Ureter (tissue), 1 donor: ENCODE measurements at regions not wholly inside any gene's neighbourhood (a gene's known extent, or its start where the extent isn't known, plus 50 kb on each side); places are given as distances from the start of the nearest gene placed in this dataset.

ENCODE experiments used
- DNase-seq: peaks from one replicate; pipeline ENCODE4 v3.0.0-alpha.2; 2020; ENCODE audit warnings: low spot score
- donor health status: DM: yes; HTN: yes; CAD: no.

GRCh38 chr1:47627471-47628370 is 189.9 kb downstream of the FOXD2 start:
- DNase-seq = no peak

- DNase-seq = peak; percentile 7
Measured at GRCh38 chr1:47629201-47629600, 191.4 kb downstream of the FOXD2 start.

- no peak for DNase-seq
Measured at GRCh38 chr1:47630346-47630745, 192.5 kb downstream of the FOXD2 start.

- no peak for DNase-seq
Measured at GRCh38 chr1:47631411-47631995, 193.7 kb downstream of the FOXD2 start.

GRCh38 chr1:47635111-47635510 is 197.3 kb downstream of the FOXD2 start:
- DNase-seq = no peak

GRCh38 chr1:47635597-47635996 is 197.8 kb downstream of the FOXD2 start:
- no peak for DNase-seq

- DNase-seq = no peak
Measured at GRCh38 chr1:47637111-47637685, 199.4 kb downstream of the FOXD2 start.

GRCh38 chr1:47638240-47638639 is 200.4 kb downstream of the FOXD2 start:
- DNase-seq = no peak

GRCh38 chr1:47638713-47639112 is 200.9 kb downstream of the FOXD2 start:
- DNase-seq = no peak

- DNase-seq = no peak
Measured at GRCh38 chr1:47643306-47644211, 205.7 kb downstream of the FOXD2 start.

GRCh38 chr1:47644212-47644573 is 206.3 kb downstream of the FOXD2 start:
- DNase-seq = no peak

GRCh38 chr1:47645151-47645550 is 207.3 kb downstream of the FOXD2 start:
- no peak for DNase-seq

GRCh38 chr1:47646676-47647075 is 208.8 kb downstream of the FOXD2 start:
- no peak for DNase-seq

- no peak for DNase-seq
Measured at GRCh38 chr1:47647327-47647845, 209.5 kb downstream of the FOXD2 start.

- DNase-seq = peak; percentile 44
Measured at GRCh38 chr1:47650205-47650604, 212.4 kb downstream of the FOXD2 start.

- DNase-seq = no peak
Measured at GRCh38 chr1:47650611-47651010, 212.8 kb downstream of the FOXD2 start.

- DNase-seq = peak; percentile 24
Measured at GRCh38 chr1:47651311-47652089, 213.7 kb downstream of the FOXD2 start.

- DNase-seq = peak; percentile 32
Measured at GRCh38 chr1:47655521-47656300, 217.9 kb downstream of the FOXD2 start.

GRCh38 chr1:47656719-47657685 is 219.2 kb downstream of the FOXD2 start:
- peak; percentile 81 for DNase-seq
